ENCODE measurements at regions not wholly inside any gene's neighbourhood (a gene's known extent, or its start where the extent isn't known, plus 50 kb on each side); places are given as distances from the start of the nearest gene placed in this dataset.

DNA sequence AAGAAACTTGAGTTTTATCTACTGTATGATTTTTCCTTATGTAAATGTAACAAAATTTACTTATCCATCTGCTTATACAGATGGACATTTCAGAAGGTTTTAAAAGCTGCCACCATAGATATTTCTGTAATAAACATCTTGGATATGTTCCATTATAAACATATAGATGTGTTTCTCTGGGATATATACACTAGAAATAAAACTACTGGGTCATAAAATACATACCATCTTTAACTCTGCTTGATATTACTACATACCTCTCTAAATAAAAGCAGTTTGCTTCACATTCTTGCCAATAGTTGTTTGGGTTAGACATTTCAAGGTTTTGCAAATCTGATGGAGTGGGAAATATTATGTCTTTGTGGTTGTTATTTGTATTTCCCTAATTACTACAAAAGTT, 220.6 kb downstream of the FBXO8 start:
- ATAC-seq (no peak), DNase-seq (no peak)
- in situ Hi-C loops (cut with MboI; ENCODE audit: low sequenced_read_pairs in 4 of 4) (no loop called here), intact Hi-C loops (cut with DNase I; ENCODE audit: low total_unique reads) (no loop called here)
- TF ChIP-seq CTCF (IDR thresholded peaks at IDR 0.05 in 4 of 5, conservative IDR thresholded peaks at IDR 0.05 in 1 of 5) (no peak), POLR2A (IDR thresholded peaks at IDR 0.05) (no peak)
- Histone ChIP-seq H3K36me3 (no peaks in the 10 kb centered on the region), H3K4me3 (no peak overlapping the region), H3K27ac (no peak overlapping the region), H3K27me3 (no peaks in the 10 kb centered on the region), H3K4me1 (no peaks in the 10 kb centered on the region), H3K9me3 (no peaks in the 10 kb centered on the region)

DNA sequence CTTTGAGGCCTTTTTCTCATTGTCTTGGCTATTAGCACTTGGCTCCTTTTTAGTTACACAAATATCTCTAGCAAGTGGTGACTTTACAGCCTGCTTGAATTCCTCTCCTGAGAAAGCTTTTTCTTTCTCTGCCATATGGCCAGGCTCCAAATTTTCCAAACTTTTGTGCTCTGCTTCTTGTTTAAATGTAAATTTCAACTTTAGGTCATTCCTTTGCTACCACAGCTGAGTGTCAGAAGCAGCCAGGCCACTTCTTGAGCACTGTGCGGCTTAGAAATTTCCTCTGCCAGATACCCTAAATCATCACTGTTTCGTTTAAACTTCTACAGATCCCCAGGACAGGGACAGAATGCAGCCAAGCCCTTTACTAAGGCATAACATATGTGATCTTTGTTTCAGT, 222.4 kb downstream of the FBXO8 start:
- no peaks in the 10 kb centered on the region for H3K4me1 ChIP-seq
- in situ Hi-C loops (cut with MboI; ENCODE audit: low sequenced_read_pairs in 4 of 4) (no loop called here), intact Hi-C loops (cut with DNase I; ENCODE audit: low total_unique reads) (no loop called here)
- TF ChIP-seq POLR2A (IDR thresholded peaks at IDR 0.05) (no peak), CTCF (IDR thresholded peaks at IDR 0.05 in 4 of 5, conservative IDR thresholded peaks at IDR 0.05 in 1 of 5) (no peak)
- no peak overlapping the region for H3K4me3 ChIP-seq
- H3K9me3 ChIP-seq: no peaks in the 10 kb centered on the region
- H3K27ac ChIP-seq: no peak overlapping the region
- DNase-seq (no peak), ATAC-seq (no peak)
- H3K27me3 ChIP-seq: no peaks in the 10 kb centered on the region
- H3K36me3 ChIP-seq: no peaks in the 10 kb centered on the region

DNA sequence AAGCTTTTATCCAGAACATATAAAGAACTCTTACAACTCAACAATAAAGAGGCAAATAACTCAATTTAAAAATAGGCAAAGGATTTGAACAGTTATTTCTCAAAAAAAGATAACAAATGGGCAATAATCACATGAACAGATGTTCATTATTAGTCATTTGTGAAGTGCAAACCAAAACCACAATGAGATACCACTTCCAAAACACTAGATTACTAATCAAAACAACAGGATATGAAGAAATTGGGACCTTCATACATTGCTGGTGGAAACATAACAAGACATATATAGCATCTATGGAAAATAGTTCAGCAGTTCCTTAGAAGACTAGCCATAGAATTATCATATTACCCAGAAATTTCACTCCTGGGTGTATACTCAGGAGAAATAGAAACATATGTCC, 224.6 kb downstream of the FBXO8 start:
- ATAC-seq (no peak), DNase-seq (no peak)
- no peaks in the 10 kb centered on the region for H3K36me3 ChIP-seq
- in situ Hi-C loops (cut with MboI; ENCODE audit: low sequenced_read_pairs in 4 of 4) (no loop called here), intact Hi-C loops (cut with DNase I; ENCODE audit: low total_unique reads) (no loop called here)
- H3K27me3 ChIP-seq: no peaks in the 10 kb centered on the region
- no peaks in the 10 kb centered on the region for H3K4me1 ChIP-seq
- H3K9me3 ChIP-seq: no peaks in the 10 kb centered on the region
- no peak overlapping the region for H3K4me3 ChIP-seq
- TF ChIP-seq CTCF (IDR thresholded peaks at IDR 0.05 in 4 of 5, conservative IDR thresholded peaks at IDR 0.05 in 1 of 5): no peak
- no peak for TF ChIP-seq POLR2A (IDR thresholded peaks at IDR 0.05)
- H3K27ac ChIP-seq: no peak overlapping the region

DNA sequence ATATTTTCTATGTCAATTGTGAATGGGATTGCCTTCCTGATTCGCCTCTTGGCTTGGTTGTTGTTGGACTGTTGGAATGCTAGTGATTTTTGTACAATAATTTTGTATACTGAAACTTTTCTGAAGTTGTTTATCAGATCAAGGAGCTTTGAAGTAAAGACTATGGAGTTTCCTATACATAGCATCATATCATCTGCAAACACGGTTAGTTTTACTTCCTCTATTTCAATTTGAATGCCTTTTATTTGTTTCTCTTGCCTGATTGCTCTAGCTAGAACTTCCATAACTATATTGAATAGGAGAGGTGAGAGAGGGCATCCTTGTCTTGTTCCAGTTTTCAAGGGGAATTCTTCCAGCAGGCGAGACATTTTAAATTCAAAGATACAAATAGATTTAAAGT, 226.5 kb downstream of the FBXO8 start:
- no peak overlapping the region for H3K4me3 ChIP-seq
- intact Hi-C loops (cut with DNase I; ENCODE audit: low total_unique reads): no loop called here
- no peaks in the 10 kb centered on the region for H3K27me3 ChIP-seq
- no peaks in the 10 kb centered on the region for H3K9me3 ChIP-seq
- ATAC-seq: no peak
- no peak for DNase-seq
- in situ Hi-C loops (cut with MboI; ENCODE audit: low sequenced_read_pairs in 4 of 4): no loop called here
- no peak overlapping the region for H3K27ac ChIP-seq
- no peak for TF ChIP-seq CTCF (IDR thresholded peaks at IDR 0.05 in 4 of 5, conservative IDR thresholded peaks at IDR 0.05 in 1 of 5)
- TF ChIP-seq POLR2A (IDR thresholded peaks at IDR 0.05): no peak
- H3K4me1 ChIP-seq: no peaks in the 10 kb centered on the region
- no peaks in the 10 kb centered on the region for H3K36me3 ChIP-seq

DNA sequence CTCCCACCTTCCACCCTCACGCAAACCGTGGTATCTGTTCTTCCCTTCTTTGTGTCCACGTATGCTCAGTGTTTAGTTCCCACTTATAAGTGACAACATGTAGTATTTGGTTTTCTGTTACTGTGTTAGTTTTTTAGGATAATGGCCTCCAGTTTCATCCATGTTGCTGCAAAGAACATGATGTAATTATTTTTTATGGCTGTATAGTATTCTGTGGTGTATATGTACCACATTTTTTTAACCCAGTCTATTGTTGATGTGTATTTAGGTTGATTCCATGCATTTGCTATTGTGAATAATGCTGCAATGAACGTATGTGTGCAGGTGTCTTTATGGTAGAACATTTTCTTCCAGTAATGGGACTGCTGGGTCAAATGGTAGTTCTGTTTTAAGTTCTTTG, 228.1 kb downstream of the FBXO8 start:
- no peaks in the 10 kb centered on the region for H3K27me3 ChIP-seq
- ATAC-seq: no peak

More for the DNA sequence above, 228.1 kb downstream of the FBXO8 start:
- in situ Hi-C loops (cut with MboI; ENCODE audit: low sequenced_read_pairs in 4 of 4): no loop called here
- no peak for DNase-seq
- TF ChIP-seq CTCF (IDR thresholded peaks at IDR 0.05 in 4 of 5, conservative IDR thresholded peaks at IDR 0.05 in 1 of 5): no peak
- TF ChIP-seq POLR2A (IDR thresholded peaks at IDR 0.05): no peak
- intact Hi-C loops (cut with DNase I; ENCODE audit: low total_unique reads): no loop called here
- H3K36me3 ChIP-seq: no peaks in the 10 kb centered on the region
- no peak overlapping the region for H3K4me3 ChIP-seq
- no peaks in the 10 kb centered on the region for H3K4me1 ChIP-seq
- H3K27ac ChIP-seq: no peak overlapping the region
- H3K9me3 ChIP-seq: no peaks in the 10 kb centered on the region
